ENCODE measurements at regions not wholly inside any gene's neighbourhood (a gene's known extent, or its start where the extent isn't known, plus 50 kb on each side); places are given as distances from the start of the nearest gene placed in this dataset.

- H4K20me1 ChIP-seq (ENCODE audit: insufficient read depth, low read length, poor library complexity, severe bottlenecking) = no peaks in the 10 kb centered on the region
- 0 out of 2 replicates have a peak, but pooled peaks cover 8% of the 10 kb centered on the region for H3K9me3 ChIP-seq (ENCODE audit: insufficient read depth, low read depth, low read length)
- no peaks in the 10 kb centered on the region for H3F3A ChIP-seq (ENCODE audit: low read depth)
- H3K4me1 ChIP-seq (ENCODE audit: insufficient read depth, low read length, poor library complexity, severe bottlenecking) = no peaks in the 10 kb centered on the region
- H3K4me2 ChIP-seq (ENCODE audit: low read depth, low read length, poor library complexity, severe bottlenecking) = no peak overlapping the region
- no peaks in the 10 kb centered on the region for H3K27me3 ChIP-seq (ENCODE audit: insufficient read depth, low read length, poor library complexity, severe bottlenecking)
- H3K79me2 ChIP-seq (ENCODE audit: insufficient read depth, low read length) = no peaks in the 10 kb centered on the region
- TF ChIP-seq EZH2phosphoT487 (IDR thresholded peaks at IDR 0.05; ENCODE audit: borderline replicate concordance) (no peak), CTCF (conservative IDR thresholded peaks at IDR 0.05; ENCODE audit: low read length) (no peak)
- H2AFZ ChIP-seq (ENCODE audit: low read length) = no peak overlapping the region
- H3K9me2 ChIP-seq (replicated peaks; ENCODE audit: low read depth, low read length) = no peaks in the 10 kb centered on the region
- H3K9ac ChIP-seq (ENCODE audit: low read depth, low read length, poor library complexity, severe bottlenecking) = no peak overlapping the region
- no peaks in the 10 kb centered on the region for H3K36me3 ChIP-seq (ENCODE audit: insufficient read depth, low read length)
- H3K4me3 ChIP-seq (ENCODE audit: low read length, poor library complexity, severe bottlenecking) = no peak overlapping the region
These were observed 824.6 kb upstream of the IGFBP3 start for GRCh38 chr7:46745707-46746090.

GRCh38 chr7:46744957-46745706 is 824.1 kb upstream of the IGFBP3 start:
- no peak for TF ChIP-seq CTCF (conservative IDR thresholded peaks at IDR 0.05; ENCODE audit: low read length)
- no peak for TF ChIP-seq EZH2phosphoT487 (IDR thresholded peaks at IDR 0.05; ENCODE audit: borderline replicate concordance)
- Histone ChIP-seq H3K4me1 (ENCODE audit: insufficient read depth, low read length, poor library complexity, severe bottlenecking) (no peaks in the 10 kb centered on the region), H3K36me3 (ENCODE audit: insufficient read depth, low read length) (no peaks in the 10 kb centered on the region), H3K4me2 (ENCODE audit: low read depth, low read length, poor library complexity, severe bottlenecking) (no peak overlapping the region), H3K9me2 (replicated peaks; ENCODE audit: low read depth, low read length) (no peaks in the 10 kb centered on the region), H3K79me2 (ENCODE audit: insufficient read depth, low read length) (no peaks in the 10 kb centered on the region), H3F3A (ENCODE audit: low read depth) (no peaks in the 10 kb centered on the region), H3K4me3 (ENCODE audit: low read length, poor library complexity, severe bottlenecking) (no peak overlapping the region), H3K9ac (ENCODE audit: low read depth, low read length, poor library complexity, severe bottlenecking) (no peak overlapping the region), H4K20me1 (ENCODE audit: insufficient read depth, low read length, poor library complexity, severe bottlenecking) (no peaks in the 10 kb centered on the region), H3K9me3 (ENCODE audit: insufficient read depth, low read depth, low read length) (0 out of 2 replicates have a peak, but pooled peaks cover 8% of the 10 kb centered on the region), H3K27me3 (ENCODE audit: insufficient read depth, low read length, poor library complexity, severe bottlenecking) (no peaks in the 10 kb centered on the region), H2AFZ (ENCODE audit: low read length) (no peak overlapping the region)

DNA sequence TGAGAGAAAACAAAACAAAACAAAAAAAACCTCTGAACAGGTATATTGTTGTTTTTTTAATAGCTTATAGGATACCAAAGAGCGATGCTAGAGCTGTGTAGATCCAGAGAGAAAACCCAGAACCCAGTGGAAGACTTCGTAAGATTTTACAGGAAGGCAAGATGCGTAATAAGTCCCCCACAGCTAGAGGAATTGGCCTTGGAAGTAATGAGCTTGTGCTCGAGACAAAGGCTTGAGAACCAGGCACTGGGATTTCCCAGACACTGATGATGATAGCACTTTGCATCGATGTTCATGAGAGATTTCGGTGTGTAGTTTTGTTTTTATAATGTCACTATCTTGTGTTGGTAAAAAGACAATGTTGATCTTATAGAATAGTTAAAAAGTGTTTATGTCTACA is 821.5 kb upstream of the IGFBP3 start:
- Histone ChIP-seq H4K20me1 (ENCODE audit: insufficient read depth, low read length, poor library complexity, severe bottlenecking) (no peaks in the 10 kb centered on the region), H3K4me3 (ENCODE audit: low read length, poor library complexity, severe bottlenecking) (no peak overlapping the region), H3K27me3 (ENCODE audit: insufficient read depth, low read length, poor library complexity, severe bottlenecking) (no peaks in the 10 kb centered on the region), H3K79me2 (ENCODE audit: insufficient read depth, low read length) (no peaks in the 10 kb centered on the region), H3K9ac (ENCODE audit: low read depth, low read length, poor library complexity, severe bottlenecking) (no peak overlapping the region), H3K36me3 (ENCODE audit: insufficient read depth, low read length) (no peaks in the 10 kb centered on the region), H3K9me3 (ENCODE audit: insufficient read depth, low read depth, low read length) (0 out of 2 replicates have a peak, but pooled peaks cover 6% of the 10 kb centered on the region), H2AFZ (ENCODE audit: low read length) (no peak overlapping the region), H3K9me2 (replicated peaks; ENCODE audit: low read depth, low read length) (no peaks in the 10 kb centered on the region), H3K4me1 (ENCODE audit: insufficient read depth, low read length, poor library complexity, severe bottlenecking) (no peaks in the 10 kb centered on the region), H3K4me2 (ENCODE audit: low read depth, low read length, poor library complexity, severe bottlenecking) (no peak overlapping the region), H3F3A (ENCODE audit: low read depth) (no peaks in the 10 kb centered on the region)
- TF ChIP-seq EZH2phosphoT487 (IDR thresholded peaks at IDR 0.05; ENCODE audit: borderline replicate concordance) (no peak), CTCF (conservative IDR thresholded peaks at IDR 0.05; ENCODE audit: low read length) (no peak)
